ENCODE measurements at regions not wholly inside any gene's neighbourhood (a gene's known extent, or its start where the extent isn't known, plus 50 kb on each side); places are given as distances from the start of the nearest gene placed in this dataset.

DNA sequence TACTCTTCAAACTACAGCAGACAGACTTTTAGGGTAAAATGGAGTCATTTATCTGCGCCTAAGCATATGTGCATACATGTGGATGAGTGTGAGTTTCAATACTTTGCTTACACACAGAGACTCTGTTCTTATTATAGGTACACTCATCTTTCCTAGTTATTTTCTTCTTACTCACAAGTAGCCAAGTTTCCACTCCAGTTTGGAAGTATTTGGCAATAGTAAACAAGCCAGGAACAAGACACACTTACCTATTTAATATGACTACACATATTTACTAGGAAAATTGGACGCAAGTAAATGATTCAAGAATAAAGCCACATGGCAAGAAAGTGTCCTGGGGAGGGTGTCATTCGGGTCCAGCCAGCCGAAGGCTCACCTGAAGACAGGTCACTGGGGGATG lies 414.3 kb downstream of the FBXO15 start:
- Histone ChIP-seq H3K79me2 (ENCODE audit: low read length) (no peaks in the 10 kb centered on the region), H3K9ac (ENCODE audit: low read length) (no peak overlapping the region), H2AFZ (ENCODE audit: low read depth, low read length) (no peak overlapping the region), H3K4me2 (ENCODE audit: low read length) (no peak overlapping the region), H3K27me3 (ENCODE audit: low read depth, low read length) (no peaks in the 10 kb centered on the region), H3K27ac (ENCODE audit: low read length) (no peak overlapping the region), H4K20me1 (ENCODE audit: insufficient read depth, low read length) (no peaks in the 10 kb centered on the region), H3K9me3 (ENCODE audit: insufficient read depth, low read length) (0 out of 2 replicates have a peak, but pooled peaks cover 6% of the 10 kb centered on the region), H3K4me3 (ENCODE audit: low read length) (no peak overlapping the region), H3K36me3 (replicated peaks; ENCODE audit: low read depth, low read length) (no peaks in the 10 kb centered on the region), H3K4me1 (ENCODE audit: low read length) (no peaks in the 10 kb centered on the region)
- TF ChIP-seq, protein P1, sequence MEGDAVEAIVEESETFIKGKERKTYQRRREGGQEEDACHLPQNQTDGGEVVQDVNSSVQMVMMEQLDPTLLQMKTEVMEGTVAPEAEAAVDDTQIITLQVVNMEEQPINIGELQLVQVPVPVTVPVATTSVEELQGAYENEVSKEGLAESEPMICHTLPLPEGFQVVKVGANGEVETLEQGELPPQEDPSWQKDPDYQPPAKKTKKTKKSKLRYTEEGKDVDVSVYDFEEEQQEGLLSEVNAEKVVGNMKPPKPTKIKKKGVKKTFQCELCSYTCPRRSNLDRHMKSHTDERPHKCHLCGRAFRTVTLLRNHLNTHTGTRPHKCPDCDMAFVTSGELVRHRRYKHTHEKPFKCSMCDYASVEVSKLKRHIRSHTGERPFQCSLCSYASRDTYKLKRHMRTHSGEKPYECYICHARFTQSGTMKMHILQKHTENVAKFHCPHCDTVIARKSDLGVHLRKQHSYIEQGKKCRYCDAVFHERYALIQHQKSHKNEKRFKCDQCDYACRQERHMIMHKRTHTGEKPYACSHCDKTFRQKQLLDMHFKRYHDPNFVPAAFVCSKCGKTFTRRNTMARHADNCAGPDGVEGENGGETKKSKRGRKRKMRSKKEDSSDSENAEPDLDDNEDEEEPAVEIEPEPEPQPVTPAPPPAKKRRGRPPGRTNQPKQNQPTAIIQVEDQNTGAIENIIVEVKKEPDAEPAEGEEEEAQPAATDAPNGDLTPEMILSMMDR (IDR thresholded peaks at IDR 0.05; ENCODE audit: low read depth, low read length): no peak
- no peak for TF ChIP-seq EZH2phosphoT487 (IDR thresholded peaks at IDR 0.05; ENCODE audit: low read depth)

DNA sequence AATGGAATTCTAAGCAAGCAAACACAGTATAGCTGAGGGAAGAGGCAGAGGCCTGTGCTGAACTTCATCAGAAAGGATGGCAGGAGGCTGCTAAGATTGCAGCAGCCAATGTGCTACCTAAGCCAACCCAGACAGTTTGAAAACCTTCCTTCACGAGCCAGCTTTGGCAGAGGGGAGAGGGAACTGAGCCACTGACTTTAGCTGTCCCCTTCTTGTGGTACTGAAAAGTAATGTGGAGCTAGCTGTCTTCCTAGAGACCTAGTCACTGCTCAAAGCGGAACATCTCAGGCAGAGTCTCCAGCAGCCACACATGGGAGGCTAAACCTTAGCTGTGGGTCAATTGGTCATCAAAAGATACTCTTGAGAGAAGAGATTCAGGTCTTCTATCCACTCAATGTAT lies 419.0 kb downstream of the FBXO15 start:
- no peak overlapping the region for H3K27ac ChIP-seq (ENCODE audit: low read length)
- no peaks in the 10 kb centered on the region for H3K36me3 ChIP-seq (replicated peaks; ENCODE audit: low read depth, low read length)
- no peaks in the 10 kb centered on the region for H3K4me1 ChIP-seq (ENCODE audit: low read length)
- no peak overlapping the region for H3K9ac ChIP-seq (ENCODE audit: low read length)
- H3K9me3 ChIP-seq (ENCODE audit: insufficient read depth, low read length): 0 out of 2 replicates have a peak, but pooled peaks cover 6% of the 10 kb centered on the region
- TF ChIP-seq, protein P1 (IDR thresholded peaks at IDR 0.05; ENCODE audit: low read depth, low read length): no peak
- no peak for TF ChIP-seq EZH2phosphoT487 (IDR thresholded peaks at IDR 0.05; ENCODE audit: low read depth)
- H3K4me2 ChIP-seq (ENCODE audit: low read length): no peak overlapping the region
- H4K20me1 ChIP-seq (ENCODE audit: insufficient read depth, low read length): no peaks in the 10 kb centered on the region
- no peak overlapping the region for H2AFZ ChIP-seq (ENCODE audit: low read depth, low read length)
- no peaks in the 10 kb centered on the region for H3K79me2 ChIP-seq (ENCODE audit: low read length)
- H3K4me3 ChIP-seq (ENCODE audit: low read length): no peak overlapping the region
- no peaks in the 10 kb centered on the region for H3K27me3 ChIP-seq (ENCODE audit: low read depth, low read length)

DNA sequence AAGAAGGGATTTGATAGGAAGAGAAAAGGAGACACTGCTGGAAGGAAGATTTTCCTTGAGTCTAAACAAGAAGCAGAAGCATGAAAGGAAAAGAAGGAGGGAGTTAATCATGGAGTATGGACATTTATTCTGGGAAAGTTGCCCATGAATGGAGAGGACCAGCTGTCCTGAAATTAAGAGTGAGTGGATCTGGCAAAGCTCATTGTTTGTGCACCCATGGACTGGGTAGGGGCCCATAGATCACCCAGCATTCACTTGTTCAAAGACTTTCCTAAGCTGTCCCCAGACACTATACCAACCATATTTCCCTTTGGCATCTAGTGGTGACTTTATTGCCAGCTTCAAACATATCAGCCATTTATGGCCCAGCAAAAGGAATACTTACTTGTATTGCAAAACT lies 422.7 kb downstream of the FBXO15 start:
- Histone ChIP-seq H3K27ac (ENCODE audit: low read length) (no peak overlapping the region), H3K79me2 (ENCODE audit: low read length) (no peaks in the 10 kb centered on the region), H3K4me2 (ENCODE audit: low read length) (no peak overlapping the region), H4K20me1 (ENCODE audit: insufficient read depth, low read length) (no peaks in the 10 kb centered on the region), H3K27me3 (ENCODE audit: low read depth, low read length) (no peaks in the 10 kb centered on the region), H3K4me1 (ENCODE audit: low read length) (no peaks in the 10 kb centered on the region), H3K9ac (ENCODE audit: low read length) (no peak overlapping the region), H3K4me3 (ENCODE audit: low read length) (no peak overlapping the region), H3K36me3 (replicated peaks; ENCODE audit: low read depth, low read length) (no peaks in the 10 kb centered on the region), H3K9me3 (ENCODE audit: insufficient read depth, low read length) (no peaks in the 10 kb centered on the region), H2AFZ (ENCODE audit: low read depth, low read length) (no peak overlapping the region)
- TF ChIP-seq EZH2phosphoT487 (IDR thresholded peaks at IDR 0.05; ENCODE audit: low read depth): no peak
- TF ChIP-seq, protein P1 (IDR thresholded peaks at IDR 0.05; ENCODE audit: low read depth, low read length): no peak

DNA sequence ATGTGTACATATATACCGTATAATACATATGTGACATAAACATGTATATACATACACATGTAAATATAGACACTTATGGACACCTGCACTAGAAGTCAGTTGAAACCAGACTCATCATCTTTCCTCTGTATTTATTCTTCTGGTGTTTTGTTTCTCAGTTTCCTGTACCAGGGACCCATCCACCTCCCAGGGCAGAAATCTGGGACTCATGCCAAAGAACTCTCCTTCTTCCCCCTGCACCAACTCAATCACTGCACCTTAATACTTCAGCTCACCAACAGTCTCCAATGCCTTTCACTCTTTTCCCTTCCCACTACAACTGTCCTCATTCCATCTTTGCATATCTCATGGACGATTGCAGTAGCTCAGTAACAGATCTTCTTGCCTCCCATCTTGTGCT lies 428.0 kb downstream of the FBXO15 start:
- Histone ChIP-seq H3K9ac (ENCODE audit: low read length) (no peak overlapping the region), H2AFZ (ENCODE audit: low read depth, low read length) (no peak overlapping the region), H3K9me3 (ENCODE audit: insufficient read depth, low read length) (no peaks in the 10 kb centered on the region), H3K27ac (ENCODE audit: low read length) (no peak overlapping the region), H3K36me3 (replicated peaks; ENCODE audit: low read depth, low read length) (no peaks in the 10 kb centered on the region), H4K20me1 (ENCODE audit: insufficient read depth, low read length) (no peaks in the 10 kb centered on the region), H3K4me1 (ENCODE audit: low read length) (no peaks in the 10 kb centered on the region), H3K4me3 (ENCODE audit: low read length) (no peak overlapping the region), H3K79me2 (ENCODE audit: low read length) (no peaks in the 10 kb centered on the region), H3K27me3 (ENCODE audit: low read depth, low read length) (no peaks in the 10 kb centered on the region), H3K4me2 (ENCODE audit: low read length) (no peak overlapping the region)
- TF ChIP-seq EZH2phosphoT487 (IDR thresholded peaks at IDR 0.05; ENCODE audit: low read depth): no peak
- TF ChIP-seq, protein P1 (IDR thresholded peaks at IDR 0.05; ENCODE audit: low read depth, low read length): no peak

Data from OCI-LY3 (cell line).